ENCODE measurements at regions not wholly inside any gene's neighbourhood (a gene's known extent, or its start where the extent isn't known, plus 50 kb on each side); places are given as distances from the start of the nearest gene placed in this dataset.

DNA sequence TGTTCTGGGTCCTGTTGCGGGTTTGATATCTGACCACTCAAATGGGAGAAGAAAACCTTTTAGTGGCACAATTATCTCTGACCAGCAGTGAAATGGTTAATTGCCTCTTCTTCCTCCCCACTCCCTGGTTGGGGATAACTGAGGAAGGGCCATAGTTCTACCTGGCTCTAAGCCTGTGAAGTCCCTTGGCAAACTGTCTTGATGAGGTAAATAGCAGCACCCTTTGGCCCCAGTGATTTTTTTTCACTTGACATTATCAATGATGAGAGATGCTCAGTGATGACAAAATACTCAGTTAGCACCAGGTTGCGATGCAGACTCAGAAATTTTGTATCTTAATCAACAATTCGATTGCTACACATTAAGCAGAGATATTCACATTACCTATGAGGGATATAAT, 515.7 kb downstream of the PSAT1 start:
- no peak for DNase-seq
- H3K4me3 ChIP-seq = no peak overlapping the region
- 84 to 95% (median 86%) methylated on average over 3 of the region's 3 CpGs for WGBS, 5 donors
- no peaks in the 10 kb centered on the region for H3K27me3 ChIP-seq
- TF ChIP-seq, protein P1, sequence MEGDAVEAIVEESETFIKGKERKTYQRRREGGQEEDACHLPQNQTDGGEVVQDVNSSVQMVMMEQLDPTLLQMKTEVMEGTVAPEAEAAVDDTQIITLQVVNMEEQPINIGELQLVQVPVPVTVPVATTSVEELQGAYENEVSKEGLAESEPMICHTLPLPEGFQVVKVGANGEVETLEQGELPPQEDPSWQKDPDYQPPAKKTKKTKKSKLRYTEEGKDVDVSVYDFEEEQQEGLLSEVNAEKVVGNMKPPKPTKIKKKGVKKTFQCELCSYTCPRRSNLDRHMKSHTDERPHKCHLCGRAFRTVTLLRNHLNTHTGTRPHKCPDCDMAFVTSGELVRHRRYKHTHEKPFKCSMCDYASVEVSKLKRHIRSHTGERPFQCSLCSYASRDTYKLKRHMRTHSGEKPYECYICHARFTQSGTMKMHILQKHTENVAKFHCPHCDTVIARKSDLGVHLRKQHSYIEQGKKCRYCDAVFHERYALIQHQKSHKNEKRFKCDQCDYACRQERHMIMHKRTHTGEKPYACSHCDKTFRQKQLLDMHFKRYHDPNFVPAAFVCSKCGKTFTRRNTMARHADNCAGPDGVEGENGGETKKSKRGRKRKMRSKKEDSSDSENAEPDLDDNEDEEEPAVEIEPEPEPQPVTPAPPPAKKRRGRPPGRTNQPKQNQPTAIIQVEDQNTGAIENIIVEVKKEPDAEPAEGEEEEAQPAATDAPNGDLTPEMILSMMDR (IDR thresholded peaks at IDR 0.05) = no peak
- TF ChIP-seq POLR2A (IDR thresholded peaks at IDR 0.05) (no peak), POLR2AphosphoS5 (IDR thresholded peaks at IDR 0.05) (no peak), EP300 (IDR thresholded peaks at IDR 0.05) (no peak)
- no peaks in the 10 kb centered on the region for H3K4me1 ChIP-seq
- no peak overlapping the region for H3K27ac ChIP-seq
- H3K36me3 ChIP-seq = no peaks in the 10 kb centered on the region
- intact Hi-C loops (cut with DNase I; ENCODE audit: low total_unique reads) = no loop called here
- H3K9me3 ChIP-seq = no peaks in the 10 kb centered on the region

- no peaks in the 10 kb centered on the region for H3K4me1 ChIP-seq
- no peaks in the 10 kb centered on the region for H3K9me3 ChIP-seq
- intact Hi-C loops (cut with DNase I; ENCODE audit: low total_unique reads) = no loop called here
- no peak for DNase-seq
- no peak overlapping the region for H3K27ac ChIP-seq
- 73 to 86% (median 76%) methylated on average over 15 of the region's 15 CpGs for WGBS, 5 donors
- H3K27me3 ChIP-seq = no peaks in the 10 kb centered on the region
- H3K36me3 ChIP-seq = no peaks in the 10 kb centered on the region
- TF ChIP-seq POLR2AphosphoS5 (IDR thresholded peaks at IDR 0.05) = no peak
- TF ChIP-seq, protein P1 (IDR thresholded peaks at IDR 0.05) = no peak
- no peak for TF ChIP-seq POLR2A (IDR thresholded peaks at IDR 0.05)
- no peak for TF ChIP-seq EP300 (IDR thresholded peaks at IDR 0.05)
- no peak overlapping the region for H3K4me3 ChIP-seq
These were observed 516.8 kb downstream of the PSAT1 start for GRCh38 chr9:78813602-78814180.

DNA sequence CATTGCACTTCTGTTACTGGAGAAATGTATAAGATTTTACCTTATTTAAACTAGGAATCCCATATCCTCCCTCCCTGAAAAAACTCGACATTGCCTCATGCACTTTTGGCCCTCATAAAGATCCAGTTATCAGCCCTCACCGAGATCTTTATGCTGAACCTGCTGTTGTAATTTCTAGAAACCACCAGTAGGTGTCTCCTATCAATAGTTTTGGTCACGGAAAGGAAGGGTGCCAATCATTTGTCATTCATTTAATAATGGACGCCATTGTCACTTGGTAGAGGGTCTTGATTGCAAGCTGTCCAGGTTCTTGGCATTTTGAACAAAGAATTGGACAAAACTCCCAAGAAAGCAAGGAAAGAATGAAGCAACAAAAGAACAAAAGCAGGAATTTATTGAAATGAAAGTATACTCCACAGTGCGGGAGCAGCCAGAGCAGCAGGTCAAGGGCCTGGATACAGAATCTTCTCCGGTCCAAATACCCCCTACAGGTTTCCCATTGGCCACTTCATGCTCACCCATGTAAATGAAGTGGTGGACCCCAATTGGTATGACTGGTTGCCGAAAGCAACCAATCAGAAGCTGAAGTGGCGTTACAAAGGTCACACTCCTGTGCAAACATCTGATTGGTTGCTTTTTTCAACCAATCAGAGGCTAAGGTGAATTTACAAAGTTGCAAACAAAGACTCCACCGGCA, 524.3 kb downstream of the PSAT1 start:
- no peaks in the 10 kb centered on the region for H3K27me3 ChIP-seq
- 41 to 49% (median 47%) methylated on average over 9 of the region's 9 CpGs for WGBS, 5 donors
- H3K9me3 ChIP-seq = no peaks in the 10 kb centered on the region
- no peaks in the 10 kb centered on the region for H3K36me3 ChIP-seq
- no peak overlapping the region for H3K27ac ChIP-seq
- peak overlapping the region in 3 of 4 donors; percentile 8 to 29 (median 25) for H3K4me3 ChIP-seq
- peaks cover 0 to 5% (median 0%) of the 10 kb centered on the region in 4 donors for H3K4me1 ChIP-seq
- intact Hi-C loops (cut with DNase I; ENCODE audit: low total_unique reads) = no loop called here
- TF ChIP-seq EP300 (IDR thresholded peaks at IDR 0.05) (no peak), POLR2A (IDR thresholded peaks at IDR 0.05) (no peak), POLR2AphosphoS5 (IDR thresholded peaks at IDR 0.05) (no peak)
- TF ChIP-seq, protein P1 (IDR thresholded peaks at IDR 0.05) = peak in 5 of 7 experiments; percentile 46 to 69 (median 49)
- DNase-seq = peak in 1 of 2 donors; percentile 41

GRCh38 chr9:78826527-78826926, 529.6 kb downstream of the PSAT1 start:
- H3K4me1 ChIP-seq = peaks cover 0 to 2% (median 0%) of the 10 kb centered on the region in 4 donors
- no peak overlapping the region for H3K4me3 ChIP-seq
- H3K9me3 ChIP-seq = no peaks in the 10 kb centered on the region
- 79 to 84% (median 80%) methylated on average over 3 of the region's 3 CpGs for WGBS, 5 donors
- DNase-seq = no peak
- no peak overlapping the region for H3K27ac ChIP-seq
- H3K27me3 ChIP-seq = no peaks in the 10 kb centered on the region
- intact Hi-C loops (cut with DNase I; ENCODE audit: low total_unique reads) = no loop called here
- H3K36me3 ChIP-seq = no peaks in the 10 kb centered on the region
- no peak for TF ChIP-seq POLR2AphosphoS5 (IDR thresholded peaks at IDR 0.05)
- TF ChIP-seq, protein P1 (IDR thresholded peaks at IDR 0.05) = no peak
- TF ChIP-seq EP300 (IDR thresholded peaks at IDR 0.05) = no peak
- no peak for TF ChIP-seq POLR2A (IDR thresholded peaks at IDR 0.05)

All from stomach (tissue), 8 donors.